GM21717 (cell line): ENCODE measurements at regions not wholly inside any gene's neighbourhood (a gene's known extent, or its start where the extent isn't known, plus 50 kb on each side); places are given as distances from the start of the nearest gene placed in this dataset.
"Not testable (repeated sequence)": the region's sequence is repeated elsewhere in the genome, so short reads cannot be mapped to it uniquely, and the experiment has no call there.

Source experiments
- ATAC-seq: cut with Tn5 transposase; IDR thresholded peaks from one replicate; pipeline ENCODE4 v1.9.1; 2021; ENCODE audit warnings: mild to moderate bottlenecking, moderate library complexity; ENCODE audit not compliant: unreplicated experiment

DNA sequence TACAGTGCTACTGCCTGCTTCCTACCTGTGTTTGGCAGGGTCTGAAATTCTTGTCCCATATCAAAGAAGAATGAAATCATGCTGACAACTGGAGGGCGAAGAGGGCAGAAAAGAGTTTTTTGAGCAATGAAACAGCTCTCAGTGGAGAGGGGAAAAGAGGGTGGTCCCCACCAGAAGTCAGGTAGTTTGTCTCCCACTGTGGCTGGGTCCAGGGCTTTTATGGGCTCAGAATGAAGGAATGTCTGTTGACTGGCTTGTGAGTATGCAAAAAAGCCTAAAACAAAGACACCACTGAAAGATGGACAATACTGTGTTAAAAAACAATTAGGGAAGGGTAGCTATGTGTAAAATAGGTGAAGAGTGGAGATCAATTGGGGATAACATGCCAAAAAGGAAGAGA is 115.0 kb downstream of the ADAM29 start:
- ATAC-seq, result no peak

DNA sequence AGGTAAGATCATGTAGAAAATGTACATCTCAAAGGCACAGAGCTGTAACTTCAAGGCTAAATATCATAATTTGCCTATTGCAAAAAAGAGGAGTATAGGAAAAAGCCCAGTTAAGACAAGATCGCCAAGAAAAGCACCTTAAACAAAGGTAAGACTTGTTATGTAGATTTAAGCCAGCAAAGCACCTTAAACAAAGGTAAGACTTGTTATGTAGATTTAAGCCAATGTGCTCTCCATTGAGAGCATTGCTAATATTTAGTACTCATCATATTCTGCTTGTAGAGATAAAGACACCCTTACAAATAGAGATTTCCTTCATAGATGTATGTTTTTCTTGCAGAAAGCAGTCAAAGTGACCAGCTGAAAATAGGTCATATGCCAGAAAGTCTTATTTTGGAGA is 115.8 kb downstream of the ADAM29 start:
- no peak for ATAC-seq

DNA sequence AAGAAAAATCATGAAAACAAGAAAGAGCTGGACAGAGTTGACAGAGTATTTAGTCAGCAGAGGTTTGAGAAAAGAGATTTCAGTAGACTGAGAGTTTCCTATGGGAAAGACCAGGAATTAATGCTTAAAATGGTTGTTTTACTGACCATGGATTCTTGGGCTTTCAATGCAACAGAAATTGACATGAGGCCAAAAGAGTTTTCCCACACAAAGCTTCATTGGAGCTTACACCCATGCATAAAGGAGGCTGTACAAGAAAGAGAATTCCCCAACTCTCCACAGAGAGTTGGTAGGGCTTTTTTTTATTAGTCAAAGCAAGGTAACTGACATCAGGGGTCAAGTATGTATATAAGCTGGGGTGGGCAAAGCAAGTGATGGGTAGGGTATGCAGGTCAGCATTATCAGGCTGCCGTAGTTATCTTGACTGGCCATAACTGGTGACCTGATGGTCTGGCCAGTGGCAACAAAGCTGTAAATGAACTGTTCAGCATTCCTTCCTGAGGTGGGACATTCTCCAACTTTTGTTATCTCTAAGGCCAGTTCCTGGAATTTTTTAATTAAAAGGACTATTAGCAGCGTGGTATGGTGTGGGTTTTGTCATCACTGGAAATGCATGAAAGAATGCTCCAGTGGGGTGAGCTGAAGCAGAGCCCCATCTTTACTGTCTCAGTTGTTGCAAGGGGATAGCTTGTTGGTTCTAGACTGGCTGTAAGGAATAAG is 117.0 kb downstream of the ADAM29 start:
- no peak for ATAC-seq

DNA sequence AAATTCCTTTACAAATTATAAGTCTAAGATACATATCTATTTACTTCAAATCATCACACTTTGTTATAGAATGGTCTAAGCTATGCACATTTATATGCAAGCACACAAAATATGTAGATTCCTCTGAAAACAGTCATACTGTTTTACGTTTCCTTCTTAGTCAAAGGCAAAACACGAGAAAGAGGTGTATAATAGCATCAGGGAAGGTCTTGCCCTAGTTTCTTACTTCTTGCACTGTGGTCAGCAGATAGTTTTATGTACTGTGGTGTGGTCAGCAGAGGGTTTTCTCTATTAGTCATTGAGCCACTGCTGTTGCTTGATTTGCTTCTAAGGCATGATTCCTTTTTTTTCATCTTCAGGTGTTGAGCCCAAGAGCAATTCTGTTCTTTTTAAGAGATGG is 117.7 kb downstream of the ADAM29 start:
- no peak for ATAC-seq

DNA sequence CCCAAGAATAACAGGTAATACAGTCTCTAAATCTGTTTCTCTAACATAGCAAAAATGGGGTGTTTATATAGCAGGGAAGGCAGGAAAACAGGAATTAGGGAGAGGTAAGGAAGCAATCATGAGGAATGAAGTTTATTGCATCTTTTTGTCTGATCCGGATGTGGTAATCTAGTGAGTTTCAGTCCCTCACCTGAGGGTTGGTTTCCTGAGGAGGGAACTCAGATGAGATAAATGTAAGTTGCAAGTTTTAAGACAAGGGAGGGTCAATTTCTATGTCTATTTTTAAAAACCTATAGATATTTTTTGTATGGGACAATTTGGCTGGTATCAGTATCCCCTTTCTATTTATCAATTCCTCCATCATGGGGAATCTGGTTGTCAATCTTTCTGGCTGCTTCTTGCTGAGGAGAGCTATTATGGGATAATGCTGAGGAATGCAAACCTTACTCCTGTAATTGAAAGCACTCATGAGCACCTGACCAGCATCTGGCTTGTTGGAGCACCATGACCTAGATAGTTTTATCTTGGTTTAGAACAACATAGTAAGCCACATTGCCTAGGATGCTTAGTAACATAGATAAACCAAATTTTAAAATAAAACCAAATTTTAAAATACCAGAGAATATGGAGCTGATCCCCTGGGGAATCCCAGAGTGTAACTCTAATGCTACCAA is 130.1 kb downstream of the ADAM29 start:
- ATAC-seq, result no peak

DNA sequence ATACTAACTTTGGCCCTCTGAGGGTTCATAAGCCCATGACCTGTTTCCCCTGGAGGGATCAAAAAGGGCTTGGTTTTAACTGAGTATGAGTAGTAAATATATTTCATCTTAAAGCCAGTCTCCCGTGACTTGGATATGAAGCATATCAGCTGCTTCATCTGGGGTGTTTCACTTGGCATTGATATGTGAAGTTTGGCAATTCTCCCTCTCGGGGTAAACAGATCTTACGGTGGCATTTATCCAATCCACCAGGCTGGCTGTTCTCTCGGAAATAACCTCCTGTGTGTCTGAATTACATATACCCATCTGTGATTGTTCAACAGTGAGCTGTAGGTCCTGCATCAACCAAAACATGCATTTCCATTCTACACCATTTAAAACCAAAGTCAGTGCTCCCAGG is 130.7 kb downstream of the ADAM29 start:
- ATAC-seq, result no peak

- ATAC-seq, result no peak
Measured at GRCh38 chr4:175051974-175052373, 133.8 kb downstream of the ADAM29 start.

GRCh38 chr4:175054980-175055379 is 136.8 kb downstream of the ADAM29 start:
- ATAC-seq, result peak; percentile 66

DNA sequence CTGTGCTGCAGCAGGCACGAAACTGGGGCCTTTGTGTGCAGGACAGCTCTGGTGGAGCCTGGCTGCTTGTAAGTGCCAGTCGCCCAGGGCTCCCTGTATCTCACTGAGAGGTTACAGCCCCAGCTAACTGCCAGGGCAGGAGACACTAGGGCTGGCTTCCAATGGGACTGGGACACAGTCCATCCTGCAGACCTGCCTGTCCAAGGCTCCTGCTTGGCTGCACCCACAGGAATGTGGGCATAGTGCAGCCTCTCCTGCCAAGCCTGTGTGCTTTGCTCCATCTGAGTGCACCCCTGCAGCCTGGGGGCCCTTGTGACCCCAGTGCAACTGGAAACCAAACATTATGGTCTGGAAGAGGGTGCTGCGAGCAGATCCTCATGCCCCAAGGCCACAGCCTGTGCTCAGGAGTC is 144.0 kb downstream of the ADAM29 start:
- no peak for ATAC-seq

- ATAC-seq, result no peak
Measured at GRCh38 chr4:175065228-175065627, 147.1 kb downstream of the ADAM29 start.

GRCh38 chr4:175066923-175067627 is 148.9 kb downstream of the ADAM29 start:
- ATAC-seq, result no peak

- ATAC-seq, result no peak
Measured at GRCh38 chr4:175068266-175068665, 150.1 kb downstream of the ADAM29 start.

- no peak for ATAC-seq
Measured at GRCh38 chr4:175070444-175070843, 152.3 kb downstream of the ADAM29 start.

GRCh38 chr4:175071123-175071522 is 153.0 kb downstream of the ADAM29 start:
- no peak for ATAC-seq

GRCh38 chr4:175087145-175087544 is 169.0 kb downstream of the ADAM29 start:
- ATAC-seq, result no peak

- no peak for ATAC-seq
Measured at GRCh38 chr4:175090116-175090515, 172.0 kb downstream of the ADAM29 start.

DNA sequence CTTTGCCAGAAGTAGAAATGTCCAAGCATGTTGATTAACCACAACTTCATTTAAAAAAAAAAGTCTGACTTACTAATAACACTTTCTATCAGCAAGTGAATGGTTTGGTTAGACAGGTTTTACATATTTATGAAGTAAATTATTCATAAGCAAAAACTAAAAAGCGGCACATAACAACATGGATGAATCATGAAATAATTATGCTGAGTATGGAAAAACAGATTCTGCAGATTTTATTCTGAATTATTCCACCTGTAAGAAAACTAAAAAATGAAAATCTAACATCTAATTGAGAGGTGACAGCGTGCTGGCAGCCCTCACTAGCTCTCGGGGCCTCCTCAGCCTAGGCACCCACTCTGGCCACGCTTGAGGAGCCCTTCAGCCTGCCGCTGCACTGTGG is 173.5 kb downstream of the ADAM29 start:
- no peak for ATAC-seq

GRCh38 chr4:175092114-175092513 is 174.0 kb downstream of the ADAM29 start:
- no peak for ATAC-seq

DNA sequence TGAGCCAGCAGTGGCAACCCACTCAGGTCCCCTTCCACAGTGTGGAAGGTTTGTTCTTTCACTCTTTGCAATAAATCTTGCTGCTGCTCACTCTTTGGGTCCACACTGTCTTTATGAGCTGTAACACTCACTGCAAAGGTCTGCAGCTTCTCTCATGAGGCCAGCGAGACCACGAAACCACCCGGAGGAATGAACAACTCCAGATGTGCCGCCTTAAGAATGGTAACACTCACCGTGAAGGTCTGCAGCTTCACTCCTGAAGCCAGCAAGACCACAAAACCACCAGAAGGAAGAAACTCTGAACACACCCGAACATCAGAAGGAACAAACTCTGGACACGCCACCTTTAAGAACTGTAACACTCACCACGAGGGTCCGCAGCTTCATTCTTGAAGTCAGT is 174.9 kb downstream of the ADAM29 start:
- ATAC-seq, result not testable (repeated sequence)

- ATAC-seq, result no peak
Measured at GRCh38 chr4:175103403-175103802, 185.2 kb downstream of the ADAM29 start.

DNA sequence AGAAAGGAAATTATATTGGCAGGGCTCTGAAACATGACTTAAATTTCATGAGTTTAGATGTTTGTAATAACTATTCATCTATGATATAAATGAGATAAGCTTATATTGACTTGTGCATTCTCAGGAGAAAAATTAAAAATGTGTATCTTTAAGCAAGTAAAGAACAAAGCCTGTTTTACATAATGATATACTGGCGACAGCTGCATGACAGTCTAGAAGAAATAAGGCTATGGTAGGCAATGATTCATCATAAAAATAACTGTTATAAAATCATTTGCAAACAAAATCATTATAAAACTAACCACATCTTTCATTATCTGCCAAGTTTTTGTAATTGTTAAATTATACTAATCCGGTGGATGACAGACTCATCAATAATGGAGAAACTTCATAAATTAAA is 188.1 kb downstream of the ADAM29 start:
- ATAC-seq, result no peak

GRCh38 chr4:175109933-175110332 is 191.8 kb downstream of the ADAM29 start:
- ATAC-seq, result no peak
